Astrocyte of the spinal cord (primary cell): ENCODE measurements at regions not wholly inside any gene's neighbourhood (a gene's known extent, or its start where the extent isn't known, plus 50 kb on each side); places are given as distances from the start of the nearest gene placed in this dataset.

Experiments used
- DNase-seq: peaks from one replicate; pipeline ENCODE4 v3.0.0; 2011; ENCODE audit warnings: low read depth, low spot score
- H3K4me3 ChIP-seq: 2 replicates; pipeline ENCODE4 v1.5.1; 2011; ENCODE audit warnings: low read depth, mild to moderate bottlenecking, low read length, moderate library complexity
- CTCF ChIP-seq: IDR thresholded peaks from 2 replicates; pipeline ENCODE4 v1.5.1; 2012; ENCODE audit warnings: low read depth, mild to moderate bottlenecking, low read length, inconsistent platforms
- in situ Hi-C: cut with HindIII; loops from 2 replicates; pipeline ENCODE4 v1.10.0; 2017; ENCODE audit warnings: low sequenced_read_pairs

GRCh38 chr18:73594749-73595148 lies 552.9 kb downstream of the FBXO15 start:
- in situ Hi-C loops = no loop called here
- TF ChIP-seq CTCF = no peak
- DNase-seq = no peak
- no peak overlapping the region for H3K4me3 ChIP-seq

DNA sequence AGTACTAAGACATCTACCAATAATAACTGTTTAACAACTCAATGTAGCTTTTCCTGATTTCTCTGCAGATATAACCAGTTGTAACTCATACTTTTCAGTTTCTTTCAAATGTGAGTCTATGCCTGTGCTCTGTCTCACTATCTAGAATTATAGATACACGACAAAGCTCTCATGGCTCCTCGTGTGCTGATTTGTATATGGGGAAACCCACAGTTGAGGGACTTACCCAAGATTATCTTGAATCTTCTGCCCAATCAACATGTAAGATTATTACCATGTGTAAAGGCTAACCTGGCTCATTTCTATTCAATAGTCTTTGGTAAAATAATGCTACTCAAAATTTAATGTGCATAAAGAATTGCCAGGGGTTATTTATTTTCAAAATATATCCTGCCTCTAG lies 554.4 kb downstream of the FBXO15 start:
- no peak overlapping the region for H3K4me3 ChIP-seq
- no peak for TF ChIP-seq CTCF
- in situ Hi-C loops = no loop called here
- no peak for DNase-seq

DNA sequence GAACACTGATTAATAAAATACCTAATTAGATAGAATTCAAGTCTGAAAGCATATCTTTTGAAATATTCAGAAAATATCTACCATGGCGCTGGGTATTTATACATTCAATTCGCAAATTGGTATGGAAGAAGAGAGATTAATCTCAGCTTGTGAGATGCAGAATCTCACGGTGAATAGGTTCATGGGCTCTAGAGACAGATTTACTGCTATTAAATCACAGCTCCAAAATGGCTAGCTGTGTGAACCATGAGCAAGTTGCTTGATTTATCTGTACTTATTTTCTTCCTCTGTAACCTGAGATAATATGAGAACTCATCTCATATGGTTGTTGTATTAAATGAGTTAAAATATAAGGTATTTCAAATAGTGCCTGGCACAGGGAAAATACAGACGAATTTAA lies 556.7 kb downstream of the FBXO15 start:
- in situ Hi-C loops = no loop called here
- TF ChIP-seq CTCF = no peak
- DNase-seq = no peak
- H3K4me3 ChIP-seq = no peak overlapping the region

GRCh38 chr18:73579698-73580097 lies 567.9 kb downstream of the FBXO15 start:
- DNase-seq = no peak
- in situ Hi-C loops = no loop called here
- no peak overlapping the region for H3K4me3 ChIP-seq

DNA sequence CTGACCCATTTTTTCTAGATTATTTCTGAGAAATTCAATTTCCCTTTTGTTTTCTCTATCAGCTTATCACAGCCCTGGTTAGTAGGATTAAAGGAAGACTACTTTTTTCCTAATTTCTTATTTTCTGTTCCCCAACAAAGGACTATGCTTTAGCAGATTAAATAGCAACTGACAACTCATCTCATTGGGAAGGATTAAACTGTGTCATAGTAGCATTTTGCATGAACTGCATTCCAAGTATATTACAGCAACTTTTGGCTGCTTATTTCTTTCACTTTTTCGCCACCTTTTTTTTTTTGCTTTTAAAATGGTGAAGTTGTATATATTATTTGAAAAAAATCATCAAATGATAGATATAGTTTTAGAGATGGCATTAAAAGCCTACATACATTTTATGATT lies 570.3 kb downstream of the FBXO15 start:
- no peak overlapping the region for H3K4me3 ChIP-seq
- TF ChIP-seq CTCF = no peak
- in situ Hi-C loops = no loop called here
- DNase-seq = peak; percentile 38

More at GRCh38 chr18:73579698-73580097, 567.9 kb downstream of the FBXO15 start:
- TF ChIP-seq CTCF = no peak

- TF ChIP-seq CTCF = no peak
- DNase-seq = peak; percentile 72
- in situ Hi-C loops = no loop called here
- no peak overlapping the region for H3K4me3 ChIP-seq
Observed at GRCh38 chr18:73563901-73564472, 583.6 kb downstream of the FBXO15 start.

- in situ Hi-C loops = no loop called here
- no peak for TF ChIP-seq CTCF
- no peak overlapping the region for H3K4me3 ChIP-seq
- peak; percentile 54 for DNase-seq
Observed at GRCh38 chr18:73563345-73563744, 584.3 kb downstream of the FBXO15 start.
